ENCODE measurements at regions not wholly inside any gene's neighbourhood (a gene's known extent, or its start where the extent isn't known, plus 50 kb on each side); places are given as distances from the start of the nearest gene placed in this dataset.
"Not testable (repeated sequence)": the region's sequence is repeated elsewhere in the genome, so short reads cannot be mapped to it uniquely, and the experiment has no call there.

DNA sequence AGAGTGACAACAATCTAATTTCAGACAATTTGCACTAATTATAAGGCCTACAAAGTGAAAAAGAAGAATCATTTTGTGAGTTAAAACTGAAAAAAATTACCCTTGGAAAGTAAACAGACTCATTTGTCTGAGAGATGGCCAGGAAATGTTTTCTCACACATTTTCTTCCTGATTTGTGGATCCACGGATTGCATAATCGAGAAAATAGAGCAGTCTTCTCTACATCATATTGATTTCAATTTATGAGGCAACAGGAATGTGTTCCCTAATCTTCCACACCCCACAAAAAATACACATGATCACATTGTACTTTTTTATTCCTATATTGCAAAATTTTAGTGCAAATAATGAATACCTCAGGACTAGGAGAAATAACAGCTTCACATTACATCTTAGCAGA is 160.8 kb downstream of the CCER1 start:
- CTCF ChIA-PET = no interaction called here
- no TSS peak for BruUV-seq (replicated peaks)
- H3K27me3 ChIP-seq (replicated peaks in 1 of 2; ENCODE audit: control insufficient read depth in 2 of 2, insufficient read depth in 2 of 2, low read length in 1 of 2) = no peaks in the 10 kb centered on the region
- in situ Hi-C loops (cut with MboI) = no loop called here
- H3K4me3 ChIP-seq = no peak overlapping the region
- no peak overlapping the region for H2AFZ ChIP-seq (ENCODE audit: control insufficient read depth, low read depth, low read length)
- POLR2A ChIA-PET = no interaction called here
- H3K27ac ChIP-seq (ENCODE audit: control insufficient read depth, insufficient read depth) = no peak overlapping the region
- TF ChIP-seq, protein P1, sequence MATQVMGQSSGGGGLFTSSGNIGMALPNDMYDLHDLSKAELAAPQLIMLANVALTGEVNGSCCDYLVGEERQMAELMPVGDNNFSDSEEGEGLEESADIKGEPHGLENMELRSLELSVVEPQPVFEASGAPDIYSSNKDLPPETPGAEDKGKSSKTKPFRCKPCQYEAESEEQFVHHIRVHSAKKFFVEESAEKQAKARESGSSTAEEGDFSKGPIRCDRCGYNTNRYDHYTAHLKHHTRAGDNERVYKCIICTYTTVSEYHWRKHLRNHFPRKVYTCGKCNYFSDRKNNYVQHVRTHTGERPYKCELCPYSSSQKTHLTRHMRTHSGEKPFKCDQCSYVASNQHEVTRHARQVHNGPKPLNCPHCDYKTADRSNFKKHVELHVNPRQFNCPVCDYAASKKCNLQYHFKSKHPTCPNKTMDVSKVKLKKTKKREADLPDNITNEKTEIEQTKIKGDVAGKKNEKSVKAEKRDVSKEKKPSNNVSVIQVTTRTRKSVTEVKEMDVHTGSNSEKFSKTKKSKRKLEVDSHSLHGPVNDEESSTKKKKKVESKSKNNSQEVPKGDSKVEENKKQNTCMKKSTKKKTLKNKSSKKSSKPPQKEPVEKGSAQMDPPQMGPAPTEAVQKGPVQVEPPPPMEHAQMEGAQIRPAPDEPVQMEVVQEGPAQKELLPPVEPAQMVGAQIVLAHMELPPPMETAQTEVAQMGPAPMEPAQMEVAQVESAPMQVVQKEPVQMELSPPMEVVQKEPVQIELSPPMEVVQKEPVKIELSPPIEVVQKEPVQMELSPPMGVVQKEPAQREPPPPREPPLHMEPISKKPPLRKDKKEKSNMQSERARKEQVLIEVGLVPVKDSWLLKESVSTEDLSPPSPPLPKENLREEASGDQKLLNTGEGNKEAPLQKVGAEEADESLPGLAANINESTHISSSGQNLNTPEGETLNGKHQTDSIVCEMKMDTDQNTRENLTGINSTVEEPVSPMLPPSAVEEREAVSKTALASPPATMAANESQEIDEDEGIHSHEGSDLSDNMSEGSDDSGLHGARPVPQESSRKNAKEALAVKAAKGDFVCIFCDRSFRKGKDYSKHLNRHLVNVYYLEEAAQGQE (IDR thresholded peaks at IDR 0.05; ENCODE audit: low read depth, low read length) = no peak
- no peak for TF ChIP-seq ATF7 (IDR thresholded peaks at IDR 0.05; ENCODE audit: low read depth)
- no peak for TF ChIP-seq RUNX3 (IDR thresholded peaks at IDR 0.05; ENCODE audit: low read length)
- no peak for TF ChIP-seq NFYB (IDR thresholded peaks at IDR 0.05; ENCODE audit: insufficient read depth, low read depth, low read length)
- TF ChIP-seq BMI1 (IDR thresholded peaks at IDR 0.05; ENCODE audit: borderline replicate concordance) = no peak
- TF ChIP-seq, protein P2, sequence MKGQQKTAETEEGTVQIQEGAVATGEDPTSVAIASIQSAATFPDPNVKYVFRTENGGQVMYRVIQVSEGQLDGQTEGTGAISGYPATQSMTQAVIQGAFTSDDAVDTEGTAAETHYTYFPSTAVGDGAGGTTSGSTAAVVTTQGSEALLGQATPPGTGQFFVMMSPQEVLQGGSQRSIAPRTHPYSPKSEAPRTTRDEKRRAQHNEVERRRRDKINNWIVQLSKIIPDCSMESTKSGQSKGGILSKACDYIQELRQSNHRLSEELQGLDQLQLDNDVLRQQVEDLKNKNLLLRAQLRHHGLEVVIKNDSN (IDR thresholded peaks at IDR 0.05; ENCODE audit: borderline replicate concordance, extremely low read length, insufficient read depth, low read depth, low read length) = no peak
- TF ChIP-seq KAT2A (conservative IDR thresholded peaks at IDR 0.05; ENCODE audit: control insufficient read depth, low read depth, low read length) = no peak
- no peak for TF ChIP-seq CREM (IDR thresholded peaks at IDR 0.05; ENCODE audit: low read depth)
- no peak for TF ChIP-seq EP300 (IDR thresholded peaks at IDR 0.05; ENCODE audit: borderline replicate concordance in 1 of 2, control insufficient read depth in 1 of 2, low read depth in 2 of 2, low read length in 2 of 2)
- TF ChIP-seq EGR1 (IDR thresholded peaks at IDR 0.05; ENCODE audit: borderline replicate concordance in 1 of 2, low read depth in 2 of 2, low read length in 2 of 2) = no peak
- TF ChIP-seq GATAD2B (conservative IDR thresholded peaks at IDR 0.05; ENCODE audit: low read depth) = no peak
- no peak for TF ChIP-seq SIX5 (IDR thresholded peaks at IDR 0.05; ENCODE audit: low read depth, low read length, severe bottlenecking)
- no peak for TF ChIP-seq CBX5 (IDR thresholded peaks at IDR 0.05; ENCODE audit: low read depth)
- TF ChIP-seq TCF7 (IDR thresholded peaks at IDR 0.05; ENCODE audit: borderline replicate concordance) = no peak
- no peak for TF ChIP-seq NR2C2 (IDR thresholded peaks at IDR 0.05; ENCODE audit: borderline replicate concordance, control insufficient read depth, insufficient read length, low read depth)
- 25% methylated on average over 2 of the region's 2 CpGs for WGBS (ENCODE audit: insufficient coverage, insufficient replicate concordance, low lambda C conversion rate, missing lambda C conversion rate)
- no peaks in the 10 kb centered on the region for H3K4me1 ChIP-seq (ENCODE audit: control insufficient read depth, insufficient read depth, low read length)
- H3K9me3 ChIP-seq (replicated peaks; ENCODE audit: control insufficient read depth, insufficient read depth, low read length) = no peaks in the 10 kb centered on the region
- DNase-seq (ENCODE audit: low read depth, low spot score) = no peak
- RAD21 ChIA-PET (ENCODE audit: unreplicated experiment) = no interaction called here
- FAIRE-seq = no peak
- H3K9ac ChIP-seq (ENCODE audit: control insufficient read depth, insufficient read depth, low read length) = no peak overlapping the region
- H4K20me1 ChIP-seq (ENCODE audit: control insufficient read depth, insufficient read depth) = no peaks in the 10 kb centered on the region
- ATAC-seq = no peak
- no peak overlapping the region for H3K4me2 ChIP-seq (ENCODE audit: control insufficient read depth, insufficient read depth)
- H3K36me3 ChIP-seq (ENCODE audit: control insufficient read depth in 2 of 2, insufficient read depth in 2 of 2, low read length in 1 of 2) = no peaks in the 10 kb centered on the region
- SMC1A ChIA-PET (ENCODE audit: uncharacterized antibody, unreplicated experiment) = no interaction called here
- no peaks in the 10 kb centered on the region for H3K79me2 ChIP-seq (ENCODE audit: control insufficient read depth, insufficient read depth, low read length)
- intact Hi-C loops (cut with micrococcal nuclease; ENCODE audit: unreplicated experiment) = no loop called here

DNA sequence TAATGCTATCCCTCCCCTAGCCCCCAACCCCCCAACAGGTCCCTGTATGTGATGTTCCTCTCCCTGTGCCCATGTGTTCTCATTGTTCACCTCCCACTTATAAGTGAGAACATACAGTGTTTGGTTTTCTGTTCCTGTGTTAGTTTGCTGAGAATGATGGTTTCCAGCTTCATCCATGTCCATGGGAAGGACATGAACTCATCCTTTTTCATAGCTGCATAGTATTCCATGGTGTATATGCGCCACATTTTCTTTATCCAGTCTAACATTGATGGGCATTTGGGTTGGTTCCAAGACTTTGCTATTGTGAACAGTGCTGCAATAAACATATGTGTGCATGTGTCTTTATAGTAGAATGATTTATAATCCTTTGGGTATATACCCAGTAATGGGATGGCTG is 162.3 kb downstream of the CCER1 start:
- ATAC-seq; SMC1A ChIA-PET (ENCODE audit: uncharacterized antibody, unreplicated experiment); DNase-seq (ENCODE audit: low read depth, low spot score); FAIRE-seq; in situ Hi-C loops (cut with MboI); H3K4me2 ChIP-seq (ENCODE audit: control insufficient read depth, insufficient read depth); POLR2A ChIA-PET; H3K9ac ChIP-seq (ENCODE audit: control insufficient read depth, insufficient read depth, low read length); H3K27me3 ChIP-seq (replicated peaks in 1 of 2; ENCODE audit: control insufficient read depth in 2 of 2, insufficient read depth in 2 of 2, low read length in 1 of 2); H3K27ac ChIP-seq (ENCODE audit: control insufficient read depth, insufficient read depth); BruUV-seq (replicated peaks); RAD21 ChIA-PET (ENCODE audit: unreplicated experiment); CTCF ChIA-PET; H4K20me1 ChIP-seq (ENCODE audit: control insufficient read depth, insufficient read depth); H3K79me2 ChIP-seq (ENCODE audit: control insufficient read depth, insufficient read depth, low read length); H3K36me3 ChIP-seq (ENCODE audit: control insufficient read depth in 2 of 2, insufficient read depth in 2 of 2, low read length in 1 of 2); H3K4me1 ChIP-seq (ENCODE audit: control insufficient read depth, insufficient read depth, low read length); H2AFZ ChIP-seq (ENCODE audit: control insufficient read depth, low read depth, low read length); intact Hi-C loops (cut with micrococcal nuclease; ENCODE audit: unreplicated experiment); H3K9me3 ChIP-seq (replicated peaks; ENCODE audit: control insufficient read depth, insufficient read depth, low read length); H3K4me3 ChIP-seq: not testable (repeated sequence)
- 46% methylated on average over 1 of the region's 1 CpG for WGBS (ENCODE audit: insufficient coverage, insufficient replicate concordance, low lambda C conversion rate, missing lambda C conversion rate)

All from GM12878 (cell line).